NCI-H2107 treated with DMSO at 0.1 percent for 48 hours (cell line): ENCODE measurements at regions not wholly inside any gene's neighbourhood (a gene's known extent, or its start where the extent isn't known, plus 50 kb on each side); places are given as distances from the start of the nearest gene placed in this dataset.

Experiments used
- DNase-seq: peaks from one replicate; lab custom pipeline; 2025; ENCODE audit not compliant: unreplicated experiment; lab: John Stamatoyannopoulos, UW

- DNase-seq: no peak
Observed at GRCh38 chr11:43197379-43197778, 114.4 kb upstream of the API5 start.

- DNase-seq: no peak
Observed at GRCh38 chr11:43200031-43200430, 111.8 kb upstream of the API5 start.

- DNase-seq: no peak
Observed at GRCh38 chr11:43212279-43212678, 99.5 kb upstream of the API5 start.

- no peak for DNase-seq
Observed at GRCh38 chr11:43214471-43214870, 97.3 kb upstream of the API5 start.

- DNase-seq: no peak
Observed at GRCh38 chr11:43217849-43218248, 93.9 kb upstream of the API5 start.

GRCh38 chr11:43222215-43222614 lies 89.6 kb upstream of the API5 start:
- no peak for DNase-seq

GRCh38 chr11:43223026-43223425 lies 88.8 kb upstream of the API5 start:
- no peak for DNase-seq

GRCh38 chr11:43234881-43235280 lies 76.9 kb upstream of the API5 start:
- DNase-seq: no peak

- no peak for DNase-seq
Observed at GRCh38 chr11:43238341-43238740, 73.5 kb upstream of the API5 start.

- DNase-seq: no peak
Observed at GRCh38 chr11:43239791-43240190, 72.0 kb upstream of the API5 start.

GRCh38 chr11:43242401-43242800 lies 69.4 kb upstream of the API5 start:
- no peak for DNase-seq

- no peak for DNase-seq
Observed at GRCh38 chr11:43243927-43244326, 67.9 kb upstream of the API5 start.

- no peak for DNase-seq
Observed at GRCh38 chr11:43245466-43245865, 66.3 kb upstream of the API5 start.

- no peak for DNase-seq
Observed at GRCh38 chr11:43250309-43250708, 61.5 kb upstream of the API5 start.

GRCh38 chr11:43261775-43262174 lies 50.0 kb upstream of the API5 start:
- DNase-seq: no peak
